ENCODE measurements at regions not wholly inside any gene's neighbourhood (a gene's known extent, or its start where the extent isn't known, plus 50 kb on each side); places are given as distances from the start of the nearest gene placed in this dataset.

DNA sequence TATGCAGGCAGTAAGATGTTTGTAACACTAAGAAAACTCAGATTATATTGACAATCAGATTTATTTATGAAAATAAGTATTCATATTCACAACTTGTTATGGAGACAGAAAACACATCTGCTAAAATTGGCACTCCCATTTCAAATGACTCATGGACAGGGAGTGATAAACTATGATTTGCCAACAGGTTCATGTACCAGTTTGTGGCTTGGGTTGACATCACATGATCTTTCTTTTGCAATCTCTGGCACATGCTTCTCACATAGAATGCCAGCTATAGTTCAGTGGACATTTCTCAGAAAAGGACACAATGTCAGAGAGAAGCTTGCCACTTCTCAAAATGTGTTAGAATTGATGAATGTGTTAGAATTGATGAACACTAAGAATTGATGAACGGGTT is 663.2 kb upstream of the ANKRD30A start:
- Histone ChIP-seq H3K23me2 (ENCODE audit: low read depth, low read length) (no peaks in the 10 kb centered on the region), H3K23ac (ENCODE audit: insufficient read length) (no peak overlapping the region), H4K5ac (ENCODE audit: insufficient read length, low read depth, low read length) (no peak overlapping the region), H3K4me2 (ENCODE audit: insufficient read depth in 1 of 2, low read depth in 2 of 2, low read length in 2 of 2) (no peak overlapping the region), H3K79me2 (ENCODE audit: control insufficient read depth in 1 of 2, insufficient read depth in 2 of 2, low read length in 2 of 2) (no peaks in the 10 kb centered on the region), H3K36me3 (ENCODE audit: control insufficient read depth in 2 of 4, insufficient read depth in 4 of 4, low read length in 3 of 4) (no peaks in the 10 kb centered on the region), H3K9ac (replicated peaks in 1 of 4; ENCODE audit: extremely low read depth in 1 of 4, low read depth in 3 of 4, low read length in 3 of 4) (no peak overlapping the region), H2BK12ac (ENCODE audit: low read depth, low read length) (no peak overlapping the region), H2BK20ac (ENCODE audit: low read length) (no peak overlapping the region), H2AK5ac (ENCODE audit: low read depth, low read length) (no peak overlapping the region), H3K14ac (ENCODE audit: insufficient read length) (no peak overlapping the region), H3K18ac (ENCODE audit: extremely low read depth, low read length) (no peak overlapping the region), H3K4me3 (ENCODE audit: extremely low read depth in 1 of 4, insufficient read depth in 2 of 4, low read depth in 3 of 4, low read length in 4 of 4) (no peak overlapping the region), H4K20me1 (replicated peaks in 1 of 2; ENCODE audit: control insufficient read depth in 1 of 2, insufficient read depth in 2 of 2, low read length in 2 of 2) (no peaks in the 10 kb centered on the region), H3K27ac (ENCODE audit: low read depth, low read length) (no peak overlapping the region), H3K79me1 (ENCODE audit: low read depth, low read length) (no peaks in the 10 kb centered on the region), H3K27me3 (replicated peaks in 1 of 4; ENCODE audit: control insufficient read depth in 3 of 4, extremely low read depth in 1 of 4, insufficient read depth in 3 of 4, low read length in 3 of 4) (no peaks in the 10 kb centered on the region), H2BK120ac (replicated peaks; ENCODE audit: low read depth, low read length) (no peak overlapping the region), H2AFZ (ENCODE audit: low read length) (no peak overlapping the region), H3K4me1 (replicated peaks in 1 of 4; ENCODE audit: control insufficient read depth in 3 of 4, insufficient read depth in 4 of 4, low read length in 3 of 4) (no peaks in the 10 kb centered on the region), H3K4ac (replicated peaks; ENCODE audit: insufficient read length, low read depth, low read length) (no peak overlapping the region), H4K8ac (ENCODE audit: extremely low read depth, insufficient read depth, low read length) (no peak overlapping the region), H2BK15ac (ENCODE audit: low read length) (no peak overlapping the region), H3K9me3 (ENCODE audit: insufficient read depth in 2 of 2, low read depth in 1 of 2, low read length in 1 of 2) (peaks cover 0 to 12% of the 10 kb centered on the region in 2 experiments; a peak in 2 of 4 replicates), H4K91ac (replicated peaks; ENCODE audit: insufficient read length, low read length) (no peak overlapping the region), H2BK5ac (ENCODE audit: low read depth, low read length) (no peak overlapping the region), H3K56ac (replicated peaks; ENCODE audit: insufficient read length, low read depth, low read length) (no peak overlapping the region)
- ChIA-PET POLR2A (ENCODE audit: partially characterized antibody) (no interaction called here), CTCF (ENCODE audit: partially characterized antibody) (no interaction called here)
- FAIRE-seq (no peak), DNase-seq (ENCODE audit: low read depth in 1 of 2, low spot score in 2 of 2) (no peak)
- 89% methylated on average over 1 of the region's 1 CpG; no CpG with 5 or more reads in 1 of the 2 experiments for WGBS, 2 experiments (ENCODE audit: extremely low coverage in 1 of 2, insufficient coverage in 1 of 2, insufficient read length in 1 of 2, insufficient replicate concordance in 2 of 2, low coverage in 1 of 2, low lambda C conversion rate in 2 of 2, missing lambda C conversion rate in 1 of 2)
- TF ChIP-seq, protein P1, sequence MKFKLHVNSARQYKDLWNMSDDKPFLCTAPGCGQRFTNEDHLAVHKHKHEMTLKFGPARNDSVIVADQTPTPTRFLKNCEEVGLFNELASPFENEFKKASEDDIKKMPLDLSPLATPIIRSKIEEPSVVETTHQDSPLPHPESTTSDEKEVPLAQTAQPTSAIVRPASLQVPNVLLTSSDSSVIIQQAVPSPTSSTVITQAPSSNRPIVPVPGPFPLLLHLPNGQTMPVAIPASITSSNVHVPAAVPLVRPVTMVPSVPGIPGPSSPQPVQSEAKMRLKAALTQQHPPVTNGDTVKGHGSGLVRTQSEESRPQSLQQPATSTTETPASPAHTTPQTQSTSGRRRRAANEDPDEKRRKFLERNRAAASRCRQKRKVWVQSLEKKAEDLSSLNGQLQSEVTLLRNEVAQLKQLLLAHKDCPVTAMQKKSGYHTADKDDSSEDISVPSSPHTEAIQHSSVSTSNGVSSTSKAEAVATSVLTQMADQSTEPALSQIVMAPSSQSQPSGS (IDR thresholded peaks at IDR 0.05; ENCODE audit: low read length), result no peak
- TF ChIP-seq CHD2 (IDR thresholded peaks at IDR 0.05; ENCODE audit: low read length) (no peak), POLR2A (IDR thresholded peaks at IDR 0.05; ENCODE audit: control extremely low read depth in 1 of 2, low read depth in 2 of 2, low read length in 2 of 2) (no peak), NRF1 (IDR thresholded peaks at IDR 0.05; ENCODE audit: low read depth, low read length) (no peak), JUND (IDR thresholded peaks at IDR 0.05; ENCODE audit: low read length) (no peak), CEBPB (IDR thresholded peaks at IDR 0.05; ENCODE audit: low read depth, low read length) (no peak), TEAD4 (IDR thresholded peaks at IDR 0.05; ENCODE audit: low read depth, low read length) (no peak), MAFK (IDR thresholded peaks at IDR 0.05; ENCODE audit: low read depth, low read length) (no peak), TAF1 (IDR thresholded peaks at IDR 0.05; ENCODE audit: low read depth, low read length) (no peak), BRCA1 (IDR thresholded peaks at IDR 0.05; ENCODE audit: low read depth, low read length) (no peak), CREB1 (IDR thresholded peaks at IDR 0.05) (no peak), GTF2F1 (IDR thresholded peaks at IDR 0.05; ENCODE audit: borderline replicate concordance, low read depth, low read length) (no peak)
- TF ChIP-seq, protein P2, sequence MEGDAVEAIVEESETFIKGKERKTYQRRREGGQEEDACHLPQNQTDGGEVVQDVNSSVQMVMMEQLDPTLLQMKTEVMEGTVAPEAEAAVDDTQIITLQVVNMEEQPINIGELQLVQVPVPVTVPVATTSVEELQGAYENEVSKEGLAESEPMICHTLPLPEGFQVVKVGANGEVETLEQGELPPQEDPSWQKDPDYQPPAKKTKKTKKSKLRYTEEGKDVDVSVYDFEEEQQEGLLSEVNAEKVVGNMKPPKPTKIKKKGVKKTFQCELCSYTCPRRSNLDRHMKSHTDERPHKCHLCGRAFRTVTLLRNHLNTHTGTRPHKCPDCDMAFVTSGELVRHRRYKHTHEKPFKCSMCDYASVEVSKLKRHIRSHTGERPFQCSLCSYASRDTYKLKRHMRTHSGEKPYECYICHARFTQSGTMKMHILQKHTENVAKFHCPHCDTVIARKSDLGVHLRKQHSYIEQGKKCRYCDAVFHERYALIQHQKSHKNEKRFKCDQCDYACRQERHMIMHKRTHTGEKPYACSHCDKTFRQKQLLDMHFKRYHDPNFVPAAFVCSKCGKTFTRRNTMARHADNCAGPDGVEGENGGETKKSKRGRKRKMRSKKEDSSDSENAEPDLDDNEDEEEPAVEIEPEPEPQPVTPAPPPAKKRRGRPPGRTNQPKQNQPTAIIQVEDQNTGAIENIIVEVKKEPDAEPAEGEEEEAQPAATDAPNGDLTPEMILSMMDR (IDR thresholded peaks at IDR 0.05; ENCODE audit: control extremely low read depth in 1 of 3, insufficient read depth in 1 of 3, low read depth in 1 of 3, low read length in 3 of 3), result no peak
